HG02642 (cell line): ENCODE measurements at regions not wholly inside any gene's neighbourhood (a gene's known extent, or its start where the extent isn't known, plus 50 kb on each side); places are given as distances from the start of the nearest gene placed in this dataset.
"Not testable (repeated sequence)": the region's sequence is repeated elsewhere in the genome, so short reads cannot be mapped to it uniquely, and the experiment has no call there.

ENCODE experiments used
- ATAC-seq: cut with Tn5 transposase; IDR thresholded peaks from one replicate; pipeline ENCODE4 v1.9.1; 2021; ENCODE audit warnings: mild to moderate bottlenecking; ENCODE audit not compliant: unreplicated experiment, poor library complexity

GRCh38 chr6:142016666-142017065, 116.1 kb upstream of the GJE1 start:
- ATAC-seq = not testable (repeated sequence)

- not testable (repeated sequence) for ATAC-seq
These were observed 117.3 kb upstream of the GJE1 start for GRCh38 chr6:142015463-142015862.

GRCh38 chr6:142015011-142015410, 117.7 kb upstream of the GJE1 start:
- no peak for ATAC-seq

- ATAC-seq = no peak
These were observed 118.2 kb upstream of the GJE1 start for GRCh38 chr6:142014515-142014914.

GRCh38 chr6:142013875-142014495, 118.7 kb upstream of the GJE1 start:
- no peak for ATAC-seq

GRCh38 chr6:142013287-142013686, 119.4 kb upstream of the GJE1 start:
- peak; percentile 90 for ATAC-seq

- ATAC-seq = no peak
These were observed 121.0 kb upstream of the GJE1 start for GRCh38 chr6:142011775-142012174.

- ATAC-seq = no peak
These were observed 121.6 kb upstream of the GJE1 start for GRCh38 chr6:142011156-142011555.

GRCh38 chr6:142009647-142010046, 123.1 kb upstream of the GJE1 start:
- no peak for ATAC-seq

- no peak for ATAC-seq
These were observed 123.9 kb upstream of the GJE1 start for GRCh38 chr6:142008781-142009180.

- no peak for ATAC-seq
These were observed 124.5 kb upstream of the GJE1 start for GRCh38 chr6:142008016-142008735.

- ATAC-seq = no peak
These were observed 127.7 kb upstream of the GJE1 start for GRCh38 chr6:142005021-142005420.

- no peak for ATAC-seq
These were observed 129.8 kb upstream of the GJE1 start for GRCh38 chr6:142002825-142003405.

- no peak for ATAC-seq
These were observed 135.9 kb upstream of the GJE1 start for GRCh38 chr6:141996823-141997222.

GRCh38 chr6:141992109-141992508, 140.6 kb upstream of the GJE1 start:
- ATAC-seq = no peak

- no peak for ATAC-seq
These were observed 141.9 kb upstream of the GJE1 start for GRCh38 chr6:141990840-141991239.

GRCh38 chr6:141989706-141989959, 143.1 kb upstream of the GJE1 start:
- no peak for ATAC-seq

- peak; percentile 86 for ATAC-seq
These were observed 143.6 kb upstream of the GJE1 start for GRCh38 chr6:141988954-141989705.

- ATAC-seq = no peak
These were observed 144.4 kb upstream of the GJE1 start for GRCh38 chr6:141988327-141988726.

- ATAC-seq = no peak
These were observed 146.3 kb upstream of the GJE1 start for GRCh38 chr6:141986457-141986856.

GRCh38 chr6:141981190-141981589, 151.5 kb upstream of the GJE1 start:
- ATAC-seq = no peak
